Sigmoid colon (tissue), 4 donors: ENCODE measurements at regions not wholly inside any gene's neighbourhood (a gene's known extent, or its start where the extent isn't known, plus 50 kb on each side); places are given as distances from the start of the nearest gene placed in this dataset.

Experiments
- CTCF ChIP-seq, 4 experiments: fragments of 450-650 bp in 3 of 4; fragments of 200-600 bp in 1 of 4; IDR thresholded peaks; one replicate each; pipeline ENCODE4 v1.5.1; 2016 to 2019; ENCODE audit warnings: antibody characterized with exemption in 4 of 4, mild to moderate bottlenecking in 3 of 4, moderate library complexity in 2 of 4
- POLR2A ChIP-seq, 2 donors: fragments of 450-650 bp; IDR thresholded peaks; one replicate each; pipeline ENCODE4 v1.6.1; 2016; ENCODE audit warnings: antibody characterized with exemption in 2 of 2, mild to moderate bottlenecking in 2 of 2, moderate library complexity in 2 of 2
- POLR2AphosphoS5 ChIP-seq, 4 donors: sonication (generic); formaldehyde crosslinking; IDR thresholded peaks; one replicate each; pipeline ENCODE4 v1.6.1; 2017; ENCODE audit warnings: antibody characterized with exemption in 4 of 4

- TF ChIP-seq CTCF (IDR thresholded peaks at IDR 0.05) (no peak), POLR2A (IDR thresholded peaks at IDR 0.05) (no peak), POLR2AphosphoS5 (IDR thresholded peaks at IDR 0.05) (no peak)
These were observed 121.6 kb upstream of the STK26 start for GRCh38 chrX:131901546-131901945.
